Transverse colon (tissue), 4 donors: ENCODE measurements at regions not wholly inside any gene's neighbourhood (a gene's known extent, or its start where the extent isn't known, plus 50 kb on each side); places are given as distances from the start of the nearest gene placed in this dataset.

Experiments used
- EP300 ChIP-seq: sonication (generic); formaldehyde crosslinking; IDR thresholded peaks from one replicate; pipeline ENCODE4 v1.6.1; 2017; ENCODE audit warnings: antibody characterized with exemption, low read depth
- POLR2AphosphoS5 ChIP-seq, 3 donors: sonication (generic); formaldehyde crosslinking; IDR thresholded peaks; one replicate each; pipeline ENCODE4 v1.6.1; 2016; ENCODE audit warnings: antibody characterized with exemption in 3 of 3
- TF ChIP-seq, protein P1 (sequence below), 5 experiments: fragments of 200-600 bp in 3 of 5; fragments of 450-650 bp in 2 of 5; sonication (generic) in 3 of 5; IDR thresholded peaks; 1 replicate in 2 of 5; 2 replicates in 3 of 5; pipeline ENCODE4 v1.5.1; 2016 to 2017; ENCODE audit warnings: antibody characterized with exemption in 5 of 5, inconsistent platforms in 3 of 5, mild to moderate bottlenecking in 2 of 5, moderate library complexity in 1 of 5

DNA sequence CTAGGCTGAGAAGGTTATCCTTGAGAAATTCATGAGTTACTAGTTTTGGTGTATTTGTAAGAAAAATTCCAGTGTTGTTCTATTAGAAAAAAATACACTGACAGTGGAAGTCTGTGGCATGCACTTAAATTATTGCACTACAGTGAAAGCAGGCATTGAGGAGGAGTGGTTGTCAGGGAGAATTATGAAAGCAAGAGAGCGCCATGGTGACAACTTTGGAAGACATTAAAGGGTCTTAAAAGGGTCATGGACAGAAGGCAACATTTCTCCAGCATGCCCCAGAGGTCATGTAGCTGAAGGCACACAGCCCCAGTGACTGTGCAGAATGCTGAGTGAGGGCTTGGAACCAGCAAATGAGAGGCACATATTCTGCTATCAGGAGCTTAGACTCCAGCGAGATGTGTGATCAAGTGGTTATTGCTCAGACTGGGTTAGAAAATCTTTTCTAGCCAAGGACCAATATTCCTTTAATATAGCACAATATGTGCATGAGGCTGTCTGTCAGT, 292.7 kb downstream of the OLFM4 start:
- TF ChIP-seq, protein P1, sequence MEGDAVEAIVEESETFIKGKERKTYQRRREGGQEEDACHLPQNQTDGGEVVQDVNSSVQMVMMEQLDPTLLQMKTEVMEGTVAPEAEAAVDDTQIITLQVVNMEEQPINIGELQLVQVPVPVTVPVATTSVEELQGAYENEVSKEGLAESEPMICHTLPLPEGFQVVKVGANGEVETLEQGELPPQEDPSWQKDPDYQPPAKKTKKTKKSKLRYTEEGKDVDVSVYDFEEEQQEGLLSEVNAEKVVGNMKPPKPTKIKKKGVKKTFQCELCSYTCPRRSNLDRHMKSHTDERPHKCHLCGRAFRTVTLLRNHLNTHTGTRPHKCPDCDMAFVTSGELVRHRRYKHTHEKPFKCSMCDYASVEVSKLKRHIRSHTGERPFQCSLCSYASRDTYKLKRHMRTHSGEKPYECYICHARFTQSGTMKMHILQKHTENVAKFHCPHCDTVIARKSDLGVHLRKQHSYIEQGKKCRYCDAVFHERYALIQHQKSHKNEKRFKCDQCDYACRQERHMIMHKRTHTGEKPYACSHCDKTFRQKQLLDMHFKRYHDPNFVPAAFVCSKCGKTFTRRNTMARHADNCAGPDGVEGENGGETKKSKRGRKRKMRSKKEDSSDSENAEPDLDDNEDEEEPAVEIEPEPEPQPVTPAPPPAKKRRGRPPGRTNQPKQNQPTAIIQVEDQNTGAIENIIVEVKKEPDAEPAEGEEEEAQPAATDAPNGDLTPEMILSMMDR (IDR thresholded peaks at IDR 0.05): no peak
- TF ChIP-seq POLR2AphosphoS5 (IDR thresholded peaks at IDR 0.05) (no peak), EP300 (no peak)
